ENCODE measurements at regions not wholly inside any gene's neighbourhood (a gene's known extent, or its start where the extent isn't known, plus 50 kb on each side); places are given as distances from the start of the nearest gene placed in this dataset.

DNA sequence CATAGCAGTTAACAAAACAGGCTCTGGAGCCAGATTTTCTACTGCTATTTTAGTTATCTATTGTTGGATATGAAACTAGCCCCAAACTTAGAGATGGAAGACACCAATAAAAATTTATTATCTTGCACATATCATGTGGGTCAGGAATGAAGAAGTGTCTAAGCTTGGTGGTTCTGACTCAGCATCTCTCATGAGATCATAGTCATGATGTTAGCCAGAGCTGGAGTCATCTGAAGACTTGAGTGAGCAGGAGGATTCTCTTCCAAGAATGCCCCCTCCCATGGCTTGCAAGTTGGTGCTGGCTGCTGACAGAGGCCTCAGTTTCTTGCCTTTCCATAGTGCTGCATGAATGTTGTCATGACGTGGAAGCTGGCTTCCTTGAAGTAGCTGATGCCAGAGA lies 68.2 kb upstream of the TAPT1 start:
- no peaks in the 10 kb centered on the region for H3K9me1 ChIP-seq (ENCODE audit: control insufficient read depth, extremely low read depth, insufficient read depth, low read length)
- dilution Hi-C loops (cut with MboI; ENCODE audit: extremely low pct_ligation_motif_present, low sequenced_read_pairs), result no loop called here
- no peak for DNase-seq (ENCODE audit: low read depth, low spot score)

DNA sequence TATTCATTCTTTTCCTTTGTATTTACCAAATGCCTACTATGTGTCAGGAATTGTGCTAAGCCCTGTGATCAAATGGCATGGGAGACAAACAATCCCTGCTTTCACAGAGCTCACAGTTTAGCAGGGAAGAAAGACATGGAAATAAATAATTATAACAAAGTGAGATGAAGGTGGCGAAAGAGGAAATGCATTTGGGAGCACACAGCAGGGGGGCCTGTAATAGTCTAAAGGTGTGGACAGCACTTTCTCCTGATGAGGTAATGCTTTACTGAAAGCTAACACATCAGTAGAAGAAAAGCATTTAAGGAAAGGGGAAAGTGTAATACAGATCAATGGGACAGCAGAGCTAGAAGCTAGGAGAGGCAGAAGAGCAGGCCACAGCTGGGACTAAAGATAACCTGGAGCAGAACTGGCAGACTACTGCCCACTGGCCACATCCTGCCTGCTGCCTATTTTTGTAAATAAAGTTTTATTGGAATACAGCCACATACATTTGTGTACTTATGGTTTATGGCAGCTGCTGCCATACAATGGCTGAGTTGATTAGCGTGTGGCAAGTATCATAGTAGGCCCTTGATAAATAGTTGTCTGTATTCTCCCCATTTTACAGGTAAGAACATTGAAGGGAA lies 67.1 kb upstream of the TAPT1 start:
- Histone ChIP-seq H3K4me3 (ENCODE audit: control insufficient read depth in 2 of 3, extremely low read depth in 1 of 3, insufficient read depth in 2 of 3, low read depth in 1 of 3, low read length in 3 of 3) (no peak overlapping the region), H3K27ac (ENCODE audit: control insufficient read depth, insufficient read depth, low read length) (no peak overlapping the region), H3K79me2 (ENCODE audit: control insufficient read depth, insufficient read depth, low read length) (no peaks in the 10 kb centered on the region), H4K20me1 (ENCODE audit: control insufficient read depth, extremely low read depth, insufficient read depth, low read length) (no peaks in the 10 kb centered on the region), H3K9me1 (ENCODE audit: control insufficient read depth, extremely low read depth, insufficient read depth, low read length) (no peaks in the 10 kb centered on the region), H3K9ac (ENCODE audit: control insufficient read depth, extremely low read depth, insufficient read depth, low read length) (no peak overlapping the region), H3K27me3 (ENCODE audit: control insufficient read depth, extremely low read depth, insufficient read depth, low read length) (no peaks in the 10 kb centered on the region), H3K4me1 (ENCODE audit: control insufficient read depth, extremely low read depth, insufficient read depth, low read length) (no peaks in the 10 kb centered on the region), H3K9me3 (ENCODE audit: control insufficient read depth, low read depth, low read length) (no peaks in the 10 kb centered on the region), H3K36me3 (ENCODE audit: control insufficient read depth in 2 of 2, extremely low read depth in 1 of 2, insufficient read depth in 2 of 2, low read length in 2 of 2) (no peaks in the 10 kb centered on the region), H2AFZ (ENCODE audit: control insufficient read depth, low read length) (no peak overlapping the region), H3K4me2 (ENCODE audit: control insufficient read depth, extremely low read depth, insufficient read depth, low read depth, low read length) (no peak overlapping the region)
- dilution Hi-C loops (cut with MboI; ENCODE audit: extremely low pct_ligation_motif_present, low sequenced_read_pairs), result no loop called here
- DNase-seq (ENCODE audit: low read depth, low spot score) (no peak), FAIRE-seq (no peak)
- TF ChIP-seq EZH2 (IDR thresholded peaks at IDR 0.05; ENCODE audit: low read length), result no peak
- TF ChIP-seq, protein P1, sequence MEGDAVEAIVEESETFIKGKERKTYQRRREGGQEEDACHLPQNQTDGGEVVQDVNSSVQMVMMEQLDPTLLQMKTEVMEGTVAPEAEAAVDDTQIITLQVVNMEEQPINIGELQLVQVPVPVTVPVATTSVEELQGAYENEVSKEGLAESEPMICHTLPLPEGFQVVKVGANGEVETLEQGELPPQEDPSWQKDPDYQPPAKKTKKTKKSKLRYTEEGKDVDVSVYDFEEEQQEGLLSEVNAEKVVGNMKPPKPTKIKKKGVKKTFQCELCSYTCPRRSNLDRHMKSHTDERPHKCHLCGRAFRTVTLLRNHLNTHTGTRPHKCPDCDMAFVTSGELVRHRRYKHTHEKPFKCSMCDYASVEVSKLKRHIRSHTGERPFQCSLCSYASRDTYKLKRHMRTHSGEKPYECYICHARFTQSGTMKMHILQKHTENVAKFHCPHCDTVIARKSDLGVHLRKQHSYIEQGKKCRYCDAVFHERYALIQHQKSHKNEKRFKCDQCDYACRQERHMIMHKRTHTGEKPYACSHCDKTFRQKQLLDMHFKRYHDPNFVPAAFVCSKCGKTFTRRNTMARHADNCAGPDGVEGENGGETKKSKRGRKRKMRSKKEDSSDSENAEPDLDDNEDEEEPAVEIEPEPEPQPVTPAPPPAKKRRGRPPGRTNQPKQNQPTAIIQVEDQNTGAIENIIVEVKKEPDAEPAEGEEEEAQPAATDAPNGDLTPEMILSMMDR (optimal IDR thresholded peaks at IDR 0.05 in 1 of 3, IDR thresholded peaks at IDR 0.05 in 1 of 3, conservative IDR thresholded peaks at IDR 0.05 in 1 of 3; ENCODE audit: extremely low read depth in 1 of 3, insufficient read depth in 2 of 3, low read length in 3 of 3), result no peak

More for the DNA sequence above, 68.2 kb upstream of the TAPT1 start:
- Histone ChIP-seq H3K27me3 (ENCODE audit: control insufficient read depth, extremely low read depth, insufficient read depth, low read length) (no peaks in the 10 kb centered on the region), H4K20me1 (ENCODE audit: control insufficient read depth, extremely low read depth, insufficient read depth, low read length) (no peaks in the 10 kb centered on the region), H2AFZ (ENCODE audit: control insufficient read depth, low read length) (no peak overlapping the region), H3K4me3 (ENCODE audit: control insufficient read depth in 2 of 3, extremely low read depth in 1 of 3, insufficient read depth in 2 of 3, low read depth in 1 of 3, low read length in 3 of 3) (no peak overlapping the region), H3K79me2 (ENCODE audit: control insufficient read depth, insufficient read depth, low read length) (no peaks in the 10 kb centered on the region), H3K9me3 (ENCODE audit: control insufficient read depth, low read depth, low read length) (no peaks in the 10 kb centered on the region), H3K4me2 (ENCODE audit: control insufficient read depth, extremely low read depth, insufficient read depth, low read depth, low read length) (no peak overlapping the region), H3K9ac (ENCODE audit: control insufficient read depth, extremely low read depth, insufficient read depth, low read length) (no peak overlapping the region), H3K27ac (ENCODE audit: control insufficient read depth, insufficient read depth, low read length) (no peak overlapping the region), H3K36me3 (ENCODE audit: control insufficient read depth in 2 of 2, extremely low read depth in 1 of 2, insufficient read depth in 2 of 2, low read length in 2 of 2) (no peaks in the 10 kb centered on the region), H3K4me1 (ENCODE audit: control insufficient read depth, extremely low read depth, insufficient read depth, low read length) (no peaks in the 10 kb centered on the region)
- TF ChIP-seq, protein P1 (optimal IDR thresholded peaks at IDR 0.05 in 1 of 3, IDR thresholded peaks at IDR 0.05 in 1 of 3, conservative IDR thresholded peaks at IDR 0.05 in 1 of 3; ENCODE audit: extremely low read depth in 1 of 3, insufficient read depth in 2 of 3, low read length in 3 of 3), result no peak
- no peak for TF ChIP-seq EZH2 (IDR thresholded peaks at IDR 0.05; ENCODE audit: low read length)
- no peak for FAIRE-seq
